HepG2 (cell line): ENCODE measurements at regions not wholly inside any gene's neighbourhood (a gene's known extent, or its start where the extent isn't known, plus 50 kb on each side); places are given as distances from the start of the nearest gene placed in this dataset.
"Not testable (repeated sequence)": the region's sequence is repeated elsewhere in the genome, so short reads cannot be mapped to it uniquely, and the experiment has no call there.

Source experiments
- CREB3 ChIP-seq: sonication (generic); formaldehyde crosslinking; IDR thresholded peaks from 2 replicates; pipeline ENCODE4 v1.5.0; 2020; ENCODE audit warnings: missing genetic modification reagents
- HDAC6 ChIP-seq: fragments of 200-600 bp; sonication (generic); IDR thresholded peaks from 2 replicates; pipeline ENCODE4 v1.7.0; 2017; ENCODE audit warnings: mild to moderate bottlenecking, antibody characterized with exemption, low read length, low read depth
- HHEX ChIP-seq: IDR thresholded peaks from 2 replicates; pipeline ENCODE4 v1.6.1; 2016; ENCODE audit warnings: control low read depth
- ISX ChIP-seq: sonication (generic); formaldehyde crosslinking; conservative IDR thresholded peaks from 2 replicates; pipeline ENCODE4 v1.5.0; 2020; ENCODE audit warnings: missing genetic modification reagents
- MAFF ChIP-seq: IDR thresholded peaks from 2 replicates; pipeline ENCODE4 v1.6.1; 2011; ENCODE audit warnings: low read depth, low read length, improper control_type of control experiment
- NFE2 ChIP-seq: sonication (generic); formaldehyde crosslinking; IDR thresholded peaks from 2 replicates; pipeline ENCODE4 v1.4.0; 2020; ENCODE audit warnings: missing genetic modification reagents
- NR2F6 ChIP-seq, 2 experiments: IDR thresholded peaks; 2 replicates each; pipeline ENCODE4 v1.6.1; 2016; ENCODE audit warnings: antibody characterized with exemption in 1 of 2, mild to moderate bottlenecking in 1 of 2
- PTBP1 ChIP-seq: fragments of 200-400 bp; formaldehyde crosslinking; IDR thresholded peaks from 2 replicates; pipeline ENCODE4 v1.6.1; 2018; ENCODE audit warnings: low read length, low read depth; ENCODE audit not compliant: poor library complexity, severe bottlenecking
- REL ChIP-seq: sonication (generic); formaldehyde crosslinking; conservative IDR thresholded peaks from 2 replicates; pipeline ENCODE4 v1.8.0; 2022; ENCODE audit warnings: mild to moderate bottlenecking, missing genetic modification reagents, moderate library complexity
- RFX5 ChIP-seq: IDR thresholded peaks from 2 replicates; pipeline ENCODE4 v1.6.1; 2011; ENCODE audit warnings: low read depth, low read length, improper control_type of control experiment
- ZNF275 ChIP-seq: sonication (generic); formaldehyde crosslinking; IDR thresholded peaks from 2 replicates; pipeline ENCODE4 v1.8.0; 2022; ENCODE audit warnings: missing genetic modification reagents, mild to moderate bottlenecking, inconsistent platforms, borderline replicate concordance
- TF ChIP-seq, protein P1 (sequence below): sonication (generic); formaldehyde crosslinking; IDR thresholded peaks from 2 replicates; pipeline ENCODE4 v1.5.0; 2020; ENCODE audit warnings: mild to moderate bottlenecking, missing genetic modification reagents, moderate library complexity
- TF ChIP-seq, protein P2 (sequence below): IDR thresholded peaks from 2 replicates; pipeline ENCODE4 v1.6.1; 2016; ENCODE audit warnings: low read depth, missing genetic modification reagents, missing compliant biosample characterization

DNA sequence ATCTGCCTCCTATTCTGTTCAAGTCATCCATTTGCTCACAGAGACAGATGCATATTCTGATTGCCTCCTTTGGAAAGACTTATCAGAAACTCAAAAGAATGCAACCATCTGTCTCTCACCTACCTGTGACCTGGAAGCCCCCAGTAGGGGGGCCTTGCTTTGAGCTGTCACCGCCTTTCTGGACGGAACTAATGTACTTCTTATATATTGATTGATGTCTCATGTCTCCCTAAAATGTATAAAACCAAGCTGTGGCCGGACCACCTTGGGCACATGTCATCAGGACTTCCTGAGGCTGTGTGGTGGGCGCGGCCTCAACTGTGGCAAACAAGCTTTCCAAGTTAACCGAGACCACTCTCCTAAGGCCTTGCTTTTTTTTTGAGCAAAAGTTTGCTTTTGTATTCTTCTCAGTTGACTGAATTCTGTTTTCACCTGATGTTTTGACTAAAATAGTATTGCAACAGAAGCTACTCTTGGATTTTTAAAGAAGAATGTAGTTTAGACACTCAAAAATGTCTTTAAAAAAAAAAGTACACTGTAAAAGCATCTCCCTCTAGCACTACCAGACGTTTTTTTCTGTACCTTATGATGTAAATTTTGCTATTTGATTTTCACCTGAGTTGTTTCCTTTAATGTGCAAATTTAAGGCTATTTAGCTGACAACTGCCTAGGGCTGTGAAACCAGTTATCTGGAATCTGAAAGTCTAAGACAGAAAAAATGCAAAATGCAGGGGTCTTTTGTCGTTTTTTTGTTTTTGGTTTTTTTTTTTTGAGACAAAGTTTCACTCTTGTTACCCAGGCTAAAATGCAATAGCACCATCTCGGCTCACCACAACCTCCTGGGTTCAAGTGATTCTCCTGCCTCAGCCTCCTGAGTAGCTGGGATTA lies 298.8 kb upstream of the SGCG start:
- not testable (repeated sequence) for TF ChIP-seq NR2F6 (IDR thresholded peaks at IDR 0.05); NR2F6 (CRISPR knock-in tag; IDR thresholded peaks at IDR 0.05); REL; CREB3 (CRISPR knock-in tag); NFE2; HDAC6; RFX5; MAFF; ISX (CRISPR knock-in tag); PTBP1; ZNF275; HHEX
- TF ChIP-seq, protein P1, sequence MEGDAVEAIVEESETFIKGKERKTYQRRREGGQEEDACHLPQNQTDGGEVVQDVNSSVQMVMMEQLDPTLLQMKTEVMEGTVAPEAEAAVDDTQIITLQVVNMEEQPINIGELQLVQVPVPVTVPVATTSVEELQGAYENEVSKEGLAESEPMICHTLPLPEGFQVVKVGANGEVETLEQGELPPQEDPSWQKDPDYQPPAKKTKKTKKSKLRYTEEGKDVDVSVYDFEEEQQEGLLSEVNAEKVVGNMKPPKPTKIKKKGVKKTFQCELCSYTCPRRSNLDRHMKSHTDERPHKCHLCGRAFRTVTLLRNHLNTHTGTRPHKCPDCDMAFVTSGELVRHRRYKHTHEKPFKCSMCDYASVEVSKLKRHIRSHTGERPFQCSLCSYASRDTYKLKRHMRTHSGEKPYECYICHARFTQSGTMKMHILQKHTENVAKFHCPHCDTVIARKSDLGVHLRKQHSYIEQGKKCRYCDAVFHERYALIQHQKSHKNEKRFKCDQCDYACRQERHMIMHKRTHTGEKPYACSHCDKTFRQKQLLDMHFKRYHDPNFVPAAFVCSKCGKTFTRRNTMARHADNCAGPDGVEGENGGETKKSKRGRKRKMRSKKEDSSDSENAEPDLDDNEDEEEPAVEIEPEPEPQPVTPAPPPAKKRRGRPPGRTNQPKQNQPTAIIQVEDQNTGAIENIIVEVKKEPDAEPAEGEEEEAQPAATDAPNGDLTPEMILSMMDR (CRISPR knock-in tag), result not testable (repeated sequence)
- TF ChIP-seq, protein P2, sequence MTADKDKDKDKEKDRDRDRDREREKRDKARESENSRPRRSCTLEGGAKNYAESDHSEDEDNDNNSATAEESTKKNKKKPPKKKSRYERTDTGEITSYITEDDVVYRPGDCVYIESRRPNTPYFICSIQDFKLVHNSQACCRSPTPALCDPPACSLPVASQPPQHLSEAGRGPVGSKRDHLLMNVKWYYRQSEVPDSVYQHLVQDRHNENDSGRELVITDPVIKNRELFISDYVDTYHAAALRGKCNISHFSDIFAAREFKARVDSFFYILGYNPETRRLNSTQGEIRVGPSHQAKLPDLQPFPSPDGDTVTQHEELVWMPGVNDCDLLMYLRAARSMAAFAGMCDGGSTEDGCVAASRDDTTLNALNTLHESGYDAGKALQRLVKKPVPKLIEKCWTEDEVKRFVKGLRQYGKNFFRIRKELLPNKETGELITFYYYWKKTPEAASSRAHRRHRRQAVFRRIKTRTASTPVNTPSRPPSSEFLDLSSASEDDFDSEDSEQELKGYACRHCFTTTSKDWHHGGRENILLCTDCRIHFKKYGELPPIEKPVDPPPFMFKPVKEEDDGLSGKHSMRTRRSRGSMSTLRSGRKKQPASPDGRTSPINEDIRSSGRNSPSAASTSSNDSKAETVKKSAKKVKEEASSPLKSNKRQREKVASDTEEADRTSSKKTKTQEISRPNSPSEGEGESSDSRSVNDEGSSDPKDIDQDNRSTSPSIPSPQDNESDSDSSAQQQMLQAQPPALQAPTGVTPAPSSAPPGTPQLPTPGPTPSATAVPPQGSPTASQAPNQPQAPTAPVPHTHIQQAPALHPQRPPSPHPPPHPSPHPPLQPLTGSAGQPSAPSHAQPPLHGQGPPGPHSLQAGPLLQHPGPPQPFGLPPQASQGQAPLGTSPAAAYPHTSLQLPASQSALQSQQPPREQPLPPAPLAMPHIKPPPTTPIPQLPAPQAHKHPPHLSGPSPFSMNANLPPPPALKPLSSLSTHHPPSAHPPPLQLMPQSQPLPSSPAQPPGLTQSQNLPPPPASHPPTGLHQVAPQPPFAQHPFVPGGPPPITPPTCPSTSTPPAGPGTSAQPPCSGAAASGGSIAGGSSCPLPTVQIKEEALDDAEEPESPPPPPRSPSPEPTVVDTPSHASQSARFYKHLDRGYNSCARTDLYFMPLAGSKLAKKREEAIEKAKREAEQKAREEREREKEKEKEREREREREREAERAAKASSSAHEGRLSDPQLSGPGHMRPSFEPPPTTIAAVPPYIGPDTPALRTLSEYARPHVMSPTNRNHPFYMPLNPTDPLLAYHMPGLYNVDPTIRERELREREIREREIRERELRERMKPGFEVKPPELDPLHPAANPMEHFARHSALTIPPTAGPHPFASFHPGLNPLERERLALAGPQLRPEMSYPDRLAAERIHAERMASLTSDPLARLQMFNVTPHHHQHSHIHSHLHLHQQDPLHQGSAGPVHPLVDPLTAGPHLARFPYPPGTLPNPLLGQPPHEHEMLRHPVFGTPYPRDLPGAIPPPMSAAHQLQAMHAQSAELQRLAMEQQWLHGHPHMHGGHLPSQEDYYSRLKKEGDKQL (CRISPR knock-in tag), result not testable (repeated sequence)
